Pancreas (tissue), 10 donors: ENCODE measurements at regions not wholly inside any gene's neighbourhood (a gene's known extent, or its start where the extent isn't known, plus 50 kb on each side); places are given as distances from the start of the nearest gene placed in this dataset.
"Not testable (repeated sequence)": the region's sequence is repeated elsewhere in the genome, so short reads cannot be mapped to it uniquely, and the experiment has no call there.

ENCODE experiments used
- ATAC-seq, 4 donors: fragments of 200-7000 bp; cut with Tn5 transposase; one replicate each; pipeline versions ENCODE4 v1.8.0 to v1.9.1; 2020; ENCODE audit warnings: mild to moderate bottlenecking in 4 of 4, moderate library complexity in 4 of 4
- DNase-seq, 6 donors: peaks; one replicate each; pipeline ENCODE4 v3.0.0-alpha.2; 2020
- FAIRE-seq: peaks from 2 replicates; lab custom pipeline; 2012; peaks lifted over from hg19 to GRCh38; lab: Jason Lieb, UNC
- H3K27ac ChIP-seq, 4 donors: fragments of 200-600 bp; sonication (generic); 1 replicate in 3 of 4; 2 replicates in 1 of 4; pipeline versions ENCODE4 v1.5.0 to v1.8.0; 2020
- H3K27me3 ChIP-seq, 4 donors: fragments of 200-600 bp; one replicate each; pipeline ENCODE4 v1.8.0; 2021
- H3K36me3 ChIP-seq, 3 donors: fragments of 200-600 bp; sonication (generic) in 1 of 3; one replicate each; pipeline versions ENCODE4 v1.5.0 to v1.8.0; 2020 to 2021
- H3K4me1 ChIP-seq, 3 donors: fragments of 200-600 bp; one replicate each; pipeline ENCODE4 v1.8.0; 2021
- H3K4me3 ChIP-seq, 4 donors: fragments of 200-600 bp; sonication (generic) in 2 of 4; one replicate each; pipeline versions ENCODE4 v1.5.0 to v1.8.0; 2020 to 2021
- H3K9me3 ChIP-seq, 4 donors: fragments of 200-600 bp; one replicate each; pipeline ENCODE4 v1.8.0; 2021
- WGBS, 2 donors: extraction: QIAGEN DNeasy Blood & Tissue Kit; methylation state at CpG; one replicate each; pipeline ENCODE4 v1.1.7; 2013; 5-methylcytosine and 5-hydroxymethylcytosine counted together
- intact Hi-C, 3 donors: fragments of 100-400 bp; cut with DNase I; formaldehyde crosslinking; loops; one replicate each; pipeline versions ENCODE4 v1.11.1 to v1.14.2; 2022
- donor health status: healthy with polysubstance abuse.
- donor health status: DM: no; HTN: no; CAD: no; lungs with moderate emphysema.
- donor health status: DM: no; HTN: no; CAD: no.
- donor health status: control.
- donor health status: control.
- donor health status: Bipolar disorder and iron deficiency.
- donor health status: DM: yes; HTN: yes; CAD: no.
- donor health status: DM: no; HTN: no; CAD: no.
- donor health status: DM: no; HTN: no; CAD: no.
- donor health status: DM: yes; HTN: yes; CAD: no.

GRCh38 chrX:91958351-91958750 is 179.2 kb downstream of the PCDH11X start:
- ATAC-seq, H3K36me3 ChIP-seq, FAIRE-seq, H3K27me3 ChIP-seq, intact Hi-C loops, H3K4me1 ChIP-seq, H3K4me3 ChIP-seq, H3K27ac ChIP-seq, H3K9me3 ChIP-seq: not testable (repeated sequence)
- 71 to 78% methylated on average over 6 of the region's 6 CpGs for WGBS, 2 donors
- DNase-seq: peak in 2 of 6 donors; percentile 11 to 18

- H3K27ac ChIP-seq, H3K4me1 ChIP-seq, H3K4me3 ChIP-seq, H3K27me3 ChIP-seq, ATAC-seq, FAIRE-seq, H3K9me3 ChIP-seq, H3K36me3 ChIP-seq, DNase-seq, intact Hi-C loops: not testable (repeated sequence)
- WGBS, 2 donors: 45 to 63% methylated on average over 1 to 2 of the region's 2 CpGs
These were observed 211.4 kb downstream of the PCDH11X start for GRCh38 chrX:91990541-91990940.
